ENCODE measurements at regions not wholly inside any gene's neighbourhood (a gene's known extent, or its start where the extent isn't known, plus 50 kb on each side); places are given as distances from the start of the nearest gene placed in this dataset.
"Not testable (repeated sequence)": the region's sequence is repeated elsewhere in the genome, so short reads cannot be mapped to it uniquely, and the experiment has no call there.

- DNase-seq (ENCODE audit: low spot score in 2 of 2, unreplicated experiment in 2 of 2); H3K4me1 Mint-ChIP-seq; H3K9me3 Mint-ChIP-seq; H3K27me3 Mint-ChIP-seq (ENCODE audit: low read depth); H3K36me3 Mint-ChIP-seq; H3K4me3 Mint-ChIP-seq; H3K27ac Mint-ChIP-seq: not testable (repeated sequence)
These were observed 75.3 kb upstream of the OR4F16 start for GRCh38 chr1:761791-762190.

GRCh38 chr1:771449-771848 is 85.0 kb upstream of the OR4F16 start:
- not testable (repeated sequence) for H3K4me1 Mint-ChIP-seq; DNase-seq (ENCODE audit: low spot score in 2 of 2, unreplicated experiment in 2 of 2); H3K27me3 Mint-ChIP-seq (ENCODE audit: low read depth); H3K36me3 Mint-ChIP-seq; H3K9me3 Mint-ChIP-seq; H3K4me3 Mint-ChIP-seq; H3K27ac Mint-ChIP-seq

GRCh38 chr1:777480-778180 is 91.2 kb upstream of the OR4F16 start:
- not testable (repeated sequence) for DNase-seq (ENCODE audit: low spot score in 2 of 2, unreplicated experiment in 2 of 2); H3K36me3 Mint-ChIP-seq; H3K9me3 Mint-ChIP-seq; H3K4me1 Mint-ChIP-seq; H3K27me3 Mint-ChIP-seq (ENCODE audit: low read depth)
- Mint-ChIP-seq H3K4me3 (peak overlapping the region; percentile 97), H3K27ac (peak overlapping the region; percentile 100)

- H3K4me3 Mint-ChIP-seq, result peak overlapping the region; percentile 97
- not testable (repeated sequence) for H3K9me3 Mint-ChIP-seq; H3K27me3 Mint-ChIP-seq (ENCODE audit: low read depth); H3K4me1 Mint-ChIP-seq; H3K36me3 Mint-ChIP-seq
- peak; percentile 99 for DNase-seq (ENCODE audit: low spot score in 2 of 2, unreplicated experiment in 2 of 2)
- H3K27ac Mint-ChIP-seq, result peak overlapping the region; percentile 100
These were observed 92.2 kb upstream of the OR4F16 start for GRCh38 chr1:778451-779278.

- DNase-seq (ENCODE audit: low spot score in 2 of 2, unreplicated experiment in 2 of 2); H3K4me1 Mint-ChIP-seq: not testable (repeated sequence)
- peak overlapping the region; percentile 77 for H3K27ac Mint-ChIP-seq
These were observed 93.2 kb upstream of the OR4F16 start for GRCh38 chr1:779621-780020.

GRCh38 chr1:788835-789234 is 102.4 kb upstream of the OR4F16 start:
- Mint-ChIP-seq H3K36me3 (peaks cover 20% of the 10 kb centered on the region), H3K4me1 (no peaks in the 10 kb centered on the region), H3K27ac (no peak overlapping the region), H3K4me3 (no peak overlapping the region), H3K9me3 (peaks cover 8% of the 10 kb centered on the region), H3K27me3 (ENCODE audit: low read depth) (no peaks in the 10 kb centered on the region)
- no peak for TF ChIP-seq CTCF (IDR thresholded peaks at IDR 0.05; ENCODE audit: unreplicated experiment)
- DNase-seq (ENCODE audit: low spot score in 2 of 2, unreplicated experiment in 2 of 2), result no peak

More at GRCh38 chr1:779621-780020, 93.2 kb upstream of the OR4F16 start:
- not testable (repeated sequence) for H3K9me3 Mint-ChIP-seq; H3K27me3 Mint-ChIP-seq (ENCODE audit: low read depth); H3K36me3 Mint-ChIP-seq
- H3K4me3 Mint-ChIP-seq, result peak overlapping the region; percentile 97

- H3K4me1 Mint-ChIP-seq; H3K4me3 Mint-ChIP-seq; DNase-seq (ENCODE audit: low spot score in 2 of 2, unreplicated experiment in 2 of 2); H3K9me3 Mint-ChIP-seq; H3K27me3 Mint-ChIP-seq (ENCODE audit: low read depth); H3K27ac Mint-ChIP-seq: not testable (repeated sequence)
- peaks cover 16% of the 10 kb centered on the region for H3K36me3 Mint-ChIP-seq
These were observed 103.2 kb upstream of the OR4F16 start for GRCh38 chr1:789606-790005.

- not testable (repeated sequence) for H3K4me3 Mint-ChIP-seq; DNase-seq (ENCODE audit: low spot score in 2 of 2, unreplicated experiment in 2 of 2); H3K27ac Mint-ChIP-seq; H3K9me3 Mint-ChIP-seq; H3K4me1 Mint-ChIP-seq; H3K27me3 Mint-ChIP-seq (ENCODE audit: low read depth)
- peaks cover 12% of the 10 kb centered on the region for H3K36me3 Mint-ChIP-seq
These were observed 104.0 kb upstream of the OR4F16 start for GRCh38 chr1:790388-790930.

GRCh38 chr1:794310-794709 is 107.9 kb upstream of the OR4F16 start:
- not testable (repeated sequence) for H3K36me3 Mint-ChIP-seq; DNase-seq (ENCODE audit: low spot score in 2 of 2, unreplicated experiment in 2 of 2); H3K4me3 Mint-ChIP-seq; H3K27ac Mint-ChIP-seq; H3K9me3 Mint-ChIP-seq; H3K27me3 Mint-ChIP-seq (ENCODE audit: low read depth); H3K4me1 Mint-ChIP-seq

GRCh38 chr1:794918-795584 is 108.6 kb upstream of the OR4F16 start:
- H3K27ac Mint-ChIP-seq; DNase-seq (ENCODE audit: low spot score in 2 of 2, unreplicated experiment in 2 of 2); H3K4me1 Mint-ChIP-seq; H3K36me3 Mint-ChIP-seq; H3K9me3 Mint-ChIP-seq; H3K4me3 Mint-ChIP-seq; H3K27me3 Mint-ChIP-seq (ENCODE audit: low read depth): not testable (repeated sequence)

- not testable (repeated sequence) for H3K4me1 Mint-ChIP-seq; H3K4me3 Mint-ChIP-seq; H3K27ac Mint-ChIP-seq; H3K27me3 Mint-ChIP-seq (ENCODE audit: low read depth); H3K9me3 Mint-ChIP-seq; H3K36me3 Mint-ChIP-seq; DNase-seq (ENCODE audit: low spot score in 2 of 2, unreplicated experiment in 2 of 2)
These were observed 111.2 kb upstream of the OR4F16 start for GRCh38 chr1:797649-798048.

- H3K4me1 Mint-ChIP-seq, H3K9me3 Mint-ChIP-seq, H3K27ac Mint-ChIP-seq: not testable (repeated sequence)
These were observed 113.9 kb upstream of the OR4F16 start for GRCh38 chr1:800397-800796.

More at GRCh38 chr1:800397-800796, 113.9 kb upstream of the OR4F16 start:
- not testable (repeated sequence) for H3K4me3 Mint-ChIP-seq; DNase-seq (ENCODE audit: low spot score in 2 of 2, unreplicated experiment in 2 of 2); H3K27me3 Mint-ChIP-seq (ENCODE audit: low read depth); H3K36me3 Mint-ChIP-seq

All from mesothelial cell of epicardium (in vitro differentiated cells).